ENCODE measurements at regions not wholly inside any gene's neighbourhood (a gene's known extent, or its start where the extent isn't known, plus 50 kb on each side); places are given as distances from the start of the nearest gene placed in this dataset.
A peak's percentile ranks its signal among the peaks of the same experiment; 100 is the strongest.

DNA sequence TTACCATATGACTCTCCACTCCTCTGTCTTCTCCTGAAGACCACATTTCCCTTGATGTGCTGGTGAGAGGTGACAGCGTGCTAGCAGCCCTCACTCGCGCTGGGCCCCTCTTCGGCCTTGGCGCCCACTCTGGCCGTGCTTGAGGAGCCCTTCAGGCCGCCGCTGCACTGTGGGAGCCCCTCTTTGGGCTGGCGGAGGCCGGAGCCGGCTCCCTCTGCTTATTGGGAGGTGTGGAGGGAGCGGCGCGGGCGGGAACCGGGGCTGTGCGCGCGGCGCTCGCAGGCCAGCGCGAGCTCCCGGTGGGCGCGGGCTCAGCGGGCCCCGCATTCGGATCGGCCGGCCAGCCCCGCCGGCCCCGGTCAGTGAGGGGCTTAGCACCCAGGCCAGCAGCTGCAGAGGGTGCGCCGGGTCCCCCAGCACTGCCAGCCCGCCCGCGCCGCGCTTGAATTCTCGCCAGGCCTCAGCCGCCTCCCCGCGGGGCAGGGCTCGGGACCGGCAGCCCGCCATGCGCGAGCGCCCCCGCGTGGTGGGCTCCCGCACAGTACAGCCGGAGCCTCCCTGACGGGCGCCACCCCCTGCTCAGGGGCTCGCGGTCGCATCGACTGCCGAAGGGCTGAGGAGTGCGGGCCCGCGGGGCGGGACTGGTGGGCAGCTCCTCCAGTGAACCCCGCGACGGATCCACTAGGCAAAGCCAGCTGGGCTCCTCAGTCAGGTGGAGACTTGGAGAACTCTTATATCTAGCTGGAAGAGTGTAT lies 246.6 kb upstream of the REG3G start:
- TF ChIP-seq, protein P1, sequence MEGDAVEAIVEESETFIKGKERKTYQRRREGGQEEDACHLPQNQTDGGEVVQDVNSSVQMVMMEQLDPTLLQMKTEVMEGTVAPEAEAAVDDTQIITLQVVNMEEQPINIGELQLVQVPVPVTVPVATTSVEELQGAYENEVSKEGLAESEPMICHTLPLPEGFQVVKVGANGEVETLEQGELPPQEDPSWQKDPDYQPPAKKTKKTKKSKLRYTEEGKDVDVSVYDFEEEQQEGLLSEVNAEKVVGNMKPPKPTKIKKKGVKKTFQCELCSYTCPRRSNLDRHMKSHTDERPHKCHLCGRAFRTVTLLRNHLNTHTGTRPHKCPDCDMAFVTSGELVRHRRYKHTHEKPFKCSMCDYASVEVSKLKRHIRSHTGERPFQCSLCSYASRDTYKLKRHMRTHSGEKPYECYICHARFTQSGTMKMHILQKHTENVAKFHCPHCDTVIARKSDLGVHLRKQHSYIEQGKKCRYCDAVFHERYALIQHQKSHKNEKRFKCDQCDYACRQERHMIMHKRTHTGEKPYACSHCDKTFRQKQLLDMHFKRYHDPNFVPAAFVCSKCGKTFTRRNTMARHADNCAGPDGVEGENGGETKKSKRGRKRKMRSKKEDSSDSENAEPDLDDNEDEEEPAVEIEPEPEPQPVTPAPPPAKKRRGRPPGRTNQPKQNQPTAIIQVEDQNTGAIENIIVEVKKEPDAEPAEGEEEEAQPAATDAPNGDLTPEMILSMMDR (IDR thresholded peaks at IDR 0.05; ENCODE audit: control extremely low read depth, extremely low read depth), result no peak
- H3K36me3 ChIP-seq (ENCODE audit: control insufficient read depth in 4 of 4, insufficient read depth in 4 of 4, low read length in 4 of 4), result no peaks in the 10 kb centered on the region
- peaks cover 0 to 4% (median 0%) of the 10 kb centered on the region in 5 donors for H3K4me1 ChIP-seq (ENCODE audit: control insufficient read depth in 5 of 5, insufficient read depth in 5 of 5, low read length in 5 of 5)
- peaks cover 0 to 9% (median 0%) of the 10 kb centered on the region in 4 donors for H3K9me3 ChIP-seq (ENCODE audit: control insufficient read depth in 4 of 4, insufficient read depth in 3 of 4, low read length in 3 of 4)
- H3K27me3 ChIP-seq (ENCODE audit: control insufficient read depth in 3 of 3, insufficient read depth in 3 of 3, low read length in 2 of 3), result no peaks in the 10 kb centered on the region
- H3K4me3 ChIP-seq, result no peak overlapping the region
- DNase-seq (no peak), ATAC-seq (ENCODE audit: insufficient read depth, low FRiP score) (no peak)
- 94 to 97% methylated on average over 69 of the region's 69 CpGs for WGBS, 2 donors
- H3K27ac ChIP-seq (ENCODE audit: low read depth in 1 of 2, low read length in 1 of 2), result no peak overlapping the region
- no peak overlapping the region for H3K9ac ChIP-seq (ENCODE audit: insufficient read depth in 1 of 2, low read length in 2 of 2)

DNA sequence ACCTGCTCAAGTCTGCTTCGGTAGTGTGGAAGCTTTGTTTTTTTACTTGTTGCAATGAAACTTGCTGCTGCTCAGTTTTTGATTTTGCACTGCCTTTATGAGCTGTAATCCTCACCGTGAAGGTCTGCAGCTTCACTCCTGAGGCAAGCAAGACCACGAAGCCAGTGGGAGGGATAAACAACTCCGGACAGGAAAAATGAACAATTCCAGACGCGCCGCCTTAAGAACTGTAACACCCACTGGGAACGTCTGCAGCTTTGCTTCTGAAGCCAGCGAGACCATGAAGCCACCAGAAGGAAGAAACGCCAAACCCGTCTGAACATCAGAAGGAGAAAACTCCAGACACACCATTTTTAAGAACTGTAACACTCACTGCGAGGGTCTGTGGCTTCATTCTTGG lies 245.7 kb upstream of the REG3G start:
- no peak overlapping the region for H3K9ac ChIP-seq (ENCODE audit: insufficient read depth in 1 of 2, low read length in 2 of 2)
- no peak overlapping the region for H3K27ac ChIP-seq (ENCODE audit: low read depth in 1 of 2, low read length in 1 of 2)
- peak in 1 of 3 donors; percentile 0 for DNase-seq
- ATAC-seq (ENCODE audit: insufficient read depth, low FRiP score), result no peak
- no peak overlapping the region for H3K4me3 ChIP-seq
- no peaks in the 10 kb centered on the region for H3K36me3 ChIP-seq (ENCODE audit: control insufficient read depth in 4 of 4, insufficient read depth in 4 of 4, low read length in 4 of 4)
- peaks cover 0 to 4% (median 0%) of the 10 kb centered on the region in 5 donors for H3K4me1 ChIP-seq (ENCODE audit: control insufficient read depth in 5 of 5, insufficient read depth in 5 of 5, low read length in 5 of 5)
- H3K27me3 ChIP-seq (ENCODE audit: control insufficient read depth in 3 of 3, insufficient read depth in 3 of 3, low read length in 2 of 3), result no peaks in the 10 kb centered on the region
- TF ChIP-seq, protein P1 (IDR thresholded peaks at IDR 0.05; ENCODE audit: control extremely low read depth, extremely low read depth), result no peak
- H3K9me3 ChIP-seq (ENCODE audit: control insufficient read depth in 4 of 4, insufficient read depth in 3 of 4, low read length in 3 of 4), result peaks cover 0 to 9% (median 0%) of the 10 kb centered on the region in 4 donors
- WGBS, 2 donors, result 76 to 77% methylated on average over 12 of the region's 12 CpGs

DNA sequence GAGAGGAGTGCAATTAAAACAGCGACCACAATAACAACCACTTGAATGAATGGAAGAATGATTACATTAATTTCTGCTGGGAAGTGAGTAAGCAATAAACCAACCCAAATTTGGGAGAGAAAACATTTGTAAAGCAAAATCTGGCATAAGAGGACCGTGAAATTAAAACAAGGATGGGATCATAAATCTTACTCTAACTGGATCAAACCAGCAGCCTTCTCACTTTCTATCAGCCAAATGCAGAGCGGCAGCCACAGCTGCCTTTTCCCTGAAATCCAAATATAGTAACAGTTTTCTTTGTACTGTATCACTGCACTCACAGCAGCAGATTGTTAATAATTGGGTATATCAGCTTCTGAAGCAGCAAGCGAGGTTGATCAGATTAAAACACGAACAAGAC lies 245.2 kb upstream of the REG3G start:
- no peaks in the 10 kb centered on the region for H3K36me3 ChIP-seq (ENCODE audit: control insufficient read depth in 4 of 4, insufficient read depth in 4 of 4, low read length in 4 of 4)
- ATAC-seq (ENCODE audit: insufficient read depth, low FRiP score) (no peak), DNase-seq (peak in 2 of 3 donors; percentile 13 to 43)
- H3K9ac ChIP-seq (ENCODE audit: insufficient read depth in 1 of 2, low read length in 2 of 2), result no peak overlapping the region
- no peak overlapping the region for H3K27ac ChIP-seq (ENCODE audit: low read depth in 1 of 2, low read length in 1 of 2)
- peaks cover 0 to 9% (median 0%) of the 10 kb centered on the region in 4 donors for H3K9me3 ChIP-seq (ENCODE audit: control insufficient read depth in 4 of 4, insufficient read depth in 3 of 4, low read length in 3 of 4)
- TF ChIP-seq, protein P1 (IDR thresholded peaks at IDR 0.05; ENCODE audit: control extremely low read depth, extremely low read depth), result no peak
- peaks cover 0 to 4% (median 0%) of the 10 kb centered on the region in 5 donors for H3K4me1 ChIP-seq (ENCODE audit: control insufficient read depth in 5 of 5, insufficient read depth in 5 of 5, low read length in 5 of 5)
- 37 to 38% methylated on average over 5 of the region's 5 CpGs for WGBS, 2 donors
- H3K27me3 ChIP-seq (ENCODE audit: control insufficient read depth in 3 of 3, insufficient read depth in 3 of 3, low read length in 2 of 3), result no peaks in the 10 kb centered on the region
- no peak overlapping the region for H3K4me3 ChIP-seq

Data from lung (tissue), 11 donors.